ENCODE measurements at regions not wholly inside any gene's neighbourhood (a gene's known extent, or its start where the extent isn't known, plus 50 kb on each side); places are given as distances from the start of the nearest gene placed in this dataset.

- TF ChIP-seq CTCF (IDR thresholded peaks at IDR 0.05) (no peak), POLR2A (IDR thresholded peaks at IDR 0.05) (no peak), POLR2AphosphoS5 (IDR thresholded peaks at IDR 0.05) (no peak), EP300 (IDR thresholded peaks at IDR 0.05) (no peak)
Observed at GRCh38 chr2:236338495-236339184, 74.4 kb upstream of the ASB18 start.

All from sigmoid colon (tissue), 4 donors.